ENCODE measurements at regions not wholly inside any gene's neighbourhood (a gene's known extent, or its start where the extent isn't known, plus 50 kb on each side); places are given as distances from the start of the nearest gene placed in this dataset.
A peak's percentile ranks its signal among the peaks of the same experiment; 100 is the strongest.

DNA sequence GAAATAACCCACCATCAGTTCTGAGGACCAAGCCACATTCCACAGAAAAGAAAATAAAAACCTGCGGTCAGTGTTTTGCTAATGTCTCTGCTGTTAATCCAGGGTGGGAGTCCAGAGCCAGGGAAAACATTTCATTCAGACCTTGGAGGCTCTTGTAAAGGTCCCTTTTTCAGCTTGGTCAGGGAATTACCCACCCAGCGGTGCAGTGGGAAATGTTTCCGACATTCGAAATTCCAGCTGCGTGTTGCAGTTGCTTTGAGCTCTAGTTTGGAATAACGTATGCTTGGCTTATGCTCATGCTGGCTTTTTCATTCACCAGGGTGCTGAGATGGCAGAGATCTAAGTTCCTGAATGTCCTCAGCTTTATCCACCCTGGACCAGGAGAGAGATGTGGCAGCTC lies 219.1 kb downstream of the TRIB2 start:
- no peak for DNase-seq (ENCODE audit: low spot score)
- H3K4me3 Mint-ChIP-seq = no peak overlapping the region
- no peak for TF ChIP-seq JUN (CRISPR knock-in tag; IDR thresholded peaks at IDR 0.05)
- TF ChIP-seq ETV6 (CRISPR knock-in tag; IDR thresholded peaks at IDR 0.05) = no peak
- TF ChIP-seq ZNF423 (CRISPR knock-in tag; IDR thresholded peaks at IDR 0.05) = no peak
- TF ChIP-seq, protein P1, sequence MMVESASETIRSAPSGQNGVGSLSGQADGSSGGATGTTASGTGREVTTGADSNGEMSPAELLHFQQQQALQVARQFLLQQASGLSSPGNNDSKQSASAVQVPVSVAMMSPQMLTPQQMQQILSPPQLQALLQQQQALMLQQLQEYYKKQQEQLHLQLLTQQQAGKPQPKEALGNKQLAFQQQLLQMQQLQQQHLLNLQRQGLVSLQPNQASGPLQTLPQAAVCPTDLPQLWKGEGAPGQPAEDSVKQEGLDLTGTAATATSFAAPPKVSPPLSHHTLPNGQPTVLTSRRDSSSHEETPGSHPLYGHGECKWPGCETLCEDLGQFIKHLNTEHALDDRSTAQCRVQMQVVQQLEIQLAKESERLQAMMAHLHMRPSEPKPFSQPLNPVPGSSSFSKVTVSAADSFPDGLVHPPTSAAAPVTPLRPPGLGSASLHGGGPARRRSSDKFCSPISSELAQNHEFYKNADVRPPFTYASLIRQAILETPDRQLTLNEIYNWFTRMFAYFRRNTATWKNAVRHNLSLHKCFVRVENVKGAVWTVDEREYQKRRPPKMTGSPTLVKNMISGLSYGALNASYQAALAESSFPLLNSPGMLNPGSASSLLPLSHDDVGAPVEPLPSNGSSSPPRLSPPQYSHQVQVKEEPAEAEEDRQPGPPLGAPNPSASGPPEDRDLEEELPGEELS (CRISPR knock-in tag; IDR thresholded peaks at IDR 0.05) = no peak
- TF ChIP-seq, protein P2, sequence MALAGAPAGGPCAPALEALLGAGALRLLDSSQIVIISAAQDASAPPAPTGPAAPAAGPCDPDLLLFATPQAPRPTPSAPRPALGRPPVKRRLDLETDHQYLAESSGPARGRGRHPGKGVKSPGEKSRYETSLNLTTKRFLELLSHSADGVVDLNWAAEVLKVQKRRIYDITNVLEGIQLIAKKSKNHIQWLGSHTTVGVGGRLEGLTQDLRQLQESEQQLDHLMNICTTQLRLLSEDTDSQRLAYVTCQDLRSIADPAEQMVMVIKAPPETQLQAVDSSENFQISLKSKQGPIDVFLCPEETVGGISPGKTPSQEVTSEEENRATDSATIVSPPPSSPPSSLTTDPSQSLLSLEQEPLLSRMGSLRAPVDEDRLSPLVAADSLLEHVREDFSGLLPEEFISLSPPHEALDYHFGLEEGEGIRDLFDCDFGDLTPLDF (CRISPR knock-in tag; IDR thresholded peaks at IDR 0.05) = no peak
- TF ChIP-seq ZNF232 (CRISPR knock-in tag; IDR thresholded peaks at IDR 0.05) = no peak
- TF ChIP-seq, protein P3, sequence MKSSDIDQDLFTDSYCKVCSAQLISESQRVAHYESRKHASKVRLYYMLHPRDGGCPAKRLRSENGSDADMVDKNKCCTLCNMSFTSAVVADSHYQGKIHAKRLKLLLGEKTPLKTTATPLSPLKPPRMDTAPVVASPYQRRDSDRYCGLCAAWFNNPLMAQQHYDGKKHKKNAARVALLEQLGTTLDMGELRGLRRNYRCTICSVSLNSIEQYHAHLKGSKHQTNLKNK (CRISPR knock-in tag; IDR thresholded peaks at IDR 0.05) = no peak
- TF ChIP-seq, protein P4, sequence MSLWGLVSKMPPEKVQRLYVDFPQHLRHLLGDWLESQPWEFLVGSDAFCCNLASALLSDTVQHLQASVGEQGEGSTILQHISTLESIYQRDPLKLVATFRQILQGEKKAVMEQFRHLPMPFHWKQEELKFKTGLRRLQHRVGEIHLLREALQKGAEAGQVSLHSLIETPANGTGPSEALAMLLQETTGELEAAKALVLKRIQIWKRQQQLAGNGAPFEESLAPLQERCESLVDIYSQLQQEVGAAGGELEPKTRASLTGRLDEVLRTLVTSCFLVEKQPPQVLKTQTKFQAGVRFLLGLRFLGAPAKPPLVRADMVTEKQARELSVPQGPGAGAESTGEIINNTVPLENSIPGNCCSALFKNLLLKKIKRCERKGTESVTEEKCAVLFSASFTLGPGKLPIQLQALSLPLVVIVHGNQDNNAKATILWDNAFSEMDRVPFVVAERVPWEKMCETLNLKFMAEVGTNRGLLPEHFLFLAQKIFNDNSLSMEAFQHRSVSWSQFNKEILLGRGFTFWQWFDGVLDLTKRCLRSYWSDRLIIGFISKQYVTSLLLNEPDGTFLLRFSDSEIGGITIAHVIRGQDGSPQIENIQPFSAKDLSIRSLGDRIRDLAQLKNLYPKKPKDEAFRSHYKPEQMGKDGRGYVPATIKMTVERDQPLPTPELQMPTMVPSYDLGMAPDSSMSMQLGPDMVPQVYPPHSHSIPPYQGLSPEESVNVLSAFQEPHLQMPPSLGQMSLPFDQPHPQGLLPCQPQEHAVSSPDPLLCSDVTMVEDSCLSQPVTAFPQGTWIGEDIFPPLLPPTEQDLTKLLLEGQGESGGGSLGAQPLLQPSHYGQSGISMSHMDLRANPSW (CRISPR knock-in tag; conservative IDR thresholded peaks at IDR 0.05; ENCODE audit: low read depth) = no peak
- TF ChIP-seq KAT7 (CRISPR knock-in tag; IDR thresholded peaks at IDR 0.05; ENCODE audit: borderline replicate concordance) = no peak
- no peak for TF ChIP-seq ZBTB21 (CRISPR knock-in tag; IDR thresholded peaks at IDR 0.05; ENCODE audit: borderline replicate concordance)
- TF ChIP-seq, protein P5, sequence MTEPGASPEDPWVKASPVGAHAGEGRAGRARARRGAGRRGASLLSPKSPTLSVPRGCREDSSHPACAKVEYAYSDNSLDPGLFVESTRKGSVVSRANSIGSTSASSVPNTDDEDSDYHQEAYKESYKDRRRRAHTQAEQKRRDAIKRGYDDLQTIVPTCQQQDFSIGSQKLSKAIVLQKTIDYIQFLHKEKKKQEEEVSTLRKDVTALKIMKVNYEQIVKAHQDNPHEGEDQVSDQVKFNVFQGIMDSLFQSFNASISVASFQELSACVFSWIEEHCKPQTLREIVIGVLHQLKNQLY (CRISPR knock-in tag; IDR thresholded peaks at IDR 0.05) = no peak
- no peak for TF ChIP-seq CBFB (CRISPR knock-in tag; IDR thresholded peaks at IDR 0.05; ENCODE audit: low read depth)
- ChIA-PET POLR2A (interaction anchor here (0.5 kb wide), 1 partner anchor 175 kb away, joined by 3 read pairs; no protein-coding TSS in a partner anchor), CTCF (interaction anchor here (1.0 kb wide), 1 partner anchor 71 kb away, joined by 5 read pairs; no protein-coding TSS in a partner anchor)
- no peak for ATAC-seq
- no peak overlapping the region for H3K27ac Mint-ChIP-seq
- no peaks in the 10 kb centered on the region for H3K36me3 Mint-ChIP-seq
- no peaks in the 10 kb centered on the region for H3K9me3 Mint-ChIP-seq
- H3K4me1 Mint-ChIP-seq = no peaks in the 10 kb centered on the region
- H3K27me3 Mint-ChIP-seq (ENCODE audit: low read depth) = no peaks in the 10 kb centered on the region

DNA sequence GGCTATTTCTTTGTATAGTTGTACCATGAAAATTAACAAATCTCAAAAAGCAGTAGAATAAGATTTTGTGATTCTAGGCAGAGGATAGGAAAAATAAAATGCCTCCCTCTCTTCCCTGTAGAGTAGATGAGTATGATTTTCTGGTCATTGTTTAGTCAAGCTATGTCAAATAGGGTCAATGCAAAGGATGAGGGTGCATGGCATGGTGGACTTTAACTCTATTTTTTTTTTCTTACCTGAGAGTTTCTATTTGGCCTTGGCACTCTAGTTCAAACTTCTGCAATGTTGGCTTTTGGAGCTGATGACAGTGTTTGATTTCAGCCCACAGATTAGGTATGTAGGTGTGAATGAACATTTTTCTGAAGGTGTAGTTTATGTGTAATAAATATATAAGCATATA lies 224.5 kb downstream of the TRIB2 start:
- POLR2A ChIA-PET = no interaction called here
- CTCF ChIA-PET = no interaction called here
- ATAC-seq = no peak

DNA sequence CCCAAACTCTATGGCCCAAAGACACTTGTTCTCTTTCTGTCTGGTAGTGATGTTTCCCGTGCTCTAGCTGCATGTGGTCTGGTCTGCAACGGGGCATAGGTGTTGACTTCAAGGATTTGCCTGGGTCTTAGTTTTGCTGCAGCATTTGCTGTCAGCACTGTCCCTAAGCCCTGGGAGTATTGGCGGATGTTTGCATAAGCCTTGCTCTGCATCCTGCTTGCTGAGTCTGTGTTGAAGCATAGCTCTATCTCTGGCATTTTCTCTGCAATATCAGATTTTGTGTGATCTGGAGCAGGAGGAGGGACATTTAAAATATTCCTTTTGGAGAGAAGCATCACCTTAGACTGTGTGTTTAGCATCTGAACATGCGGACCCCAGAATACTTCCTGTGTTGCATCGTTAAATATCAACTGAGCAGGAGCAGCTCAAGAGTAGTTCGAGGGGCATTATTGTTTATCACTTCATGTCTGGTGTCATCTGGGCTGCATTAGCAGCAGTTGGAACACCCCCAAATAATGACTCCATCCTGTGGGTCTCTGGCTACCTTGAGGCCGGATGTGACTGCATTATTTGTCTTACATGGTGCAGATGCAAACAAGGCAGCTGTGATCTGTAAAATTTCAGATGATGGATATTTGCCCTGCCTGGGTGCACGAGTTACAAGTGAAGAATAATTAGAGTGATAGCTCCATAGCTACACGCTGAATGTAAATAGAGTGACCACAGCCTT lies 231.7 kb downstream of the TRIB2 start:
- Mint-ChIP-seq H3K36me3 (no peaks in the 10 kb centered on the region), H3K9me3 (no peaks in the 10 kb centered on the region), H3K4me1 (peaks cover 10% of the 10 kb centered on the region), H3K27me3 (ENCODE audit: low read depth) (no peaks in the 10 kb centered on the region), H3K27ac (no peak overlapping the region), H3K4me3 (no peak overlapping the region)
- ATAC-seq (peak; percentile 22; the same call in 1 of the 2 replicates), DNase-seq (ENCODE audit: low spot score) (no peak)
- POLR2A ChIA-PET = no interaction called here
- CTCF ChIA-PET = interaction anchor here (0.9 to 1.8 kb wide), 3 partner anchors 16 to 232 kb away, joined by 3 to 6 read pairs (median 4); partner anchors contain the start of gene TRIB2
- TF ChIP-seq, protein P6, sequence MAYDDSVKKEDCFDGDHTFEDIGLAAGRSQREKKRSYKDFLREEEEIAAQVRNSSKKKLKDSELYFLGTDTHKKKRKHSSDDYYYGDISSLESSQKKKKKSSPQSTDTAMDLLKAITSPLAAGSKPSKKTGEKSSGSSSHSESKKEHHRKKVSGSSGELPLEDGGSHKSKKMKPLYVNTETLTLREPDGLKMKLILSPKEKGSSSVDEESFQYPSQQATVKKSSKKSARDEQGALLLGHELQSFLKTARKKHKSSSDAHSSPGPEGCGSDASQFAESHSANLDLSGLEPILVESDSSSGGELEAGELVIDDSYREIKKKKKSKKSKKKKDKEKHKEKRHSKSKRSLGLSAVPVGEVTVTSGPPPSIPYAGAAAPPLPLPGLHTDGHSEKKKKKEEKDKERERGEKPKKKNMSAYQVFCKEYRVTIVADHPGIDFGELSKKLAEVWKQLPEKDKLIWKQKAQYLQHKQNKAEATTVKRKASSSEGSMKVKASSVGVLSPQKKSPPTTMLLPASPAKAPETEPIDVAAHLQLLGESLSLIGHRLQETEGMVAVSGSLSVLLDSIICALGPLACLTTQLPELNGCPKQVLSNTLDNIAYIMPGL (CRISPR knock-in tag; IDR thresholded peaks at IDR 0.05) = no peak
- TF ChIP-seq CREB1 (CRISPR knock-in tag; IDR thresholded peaks at IDR 0.05) = no peak
- TF ChIP-seq, protein P7, sequence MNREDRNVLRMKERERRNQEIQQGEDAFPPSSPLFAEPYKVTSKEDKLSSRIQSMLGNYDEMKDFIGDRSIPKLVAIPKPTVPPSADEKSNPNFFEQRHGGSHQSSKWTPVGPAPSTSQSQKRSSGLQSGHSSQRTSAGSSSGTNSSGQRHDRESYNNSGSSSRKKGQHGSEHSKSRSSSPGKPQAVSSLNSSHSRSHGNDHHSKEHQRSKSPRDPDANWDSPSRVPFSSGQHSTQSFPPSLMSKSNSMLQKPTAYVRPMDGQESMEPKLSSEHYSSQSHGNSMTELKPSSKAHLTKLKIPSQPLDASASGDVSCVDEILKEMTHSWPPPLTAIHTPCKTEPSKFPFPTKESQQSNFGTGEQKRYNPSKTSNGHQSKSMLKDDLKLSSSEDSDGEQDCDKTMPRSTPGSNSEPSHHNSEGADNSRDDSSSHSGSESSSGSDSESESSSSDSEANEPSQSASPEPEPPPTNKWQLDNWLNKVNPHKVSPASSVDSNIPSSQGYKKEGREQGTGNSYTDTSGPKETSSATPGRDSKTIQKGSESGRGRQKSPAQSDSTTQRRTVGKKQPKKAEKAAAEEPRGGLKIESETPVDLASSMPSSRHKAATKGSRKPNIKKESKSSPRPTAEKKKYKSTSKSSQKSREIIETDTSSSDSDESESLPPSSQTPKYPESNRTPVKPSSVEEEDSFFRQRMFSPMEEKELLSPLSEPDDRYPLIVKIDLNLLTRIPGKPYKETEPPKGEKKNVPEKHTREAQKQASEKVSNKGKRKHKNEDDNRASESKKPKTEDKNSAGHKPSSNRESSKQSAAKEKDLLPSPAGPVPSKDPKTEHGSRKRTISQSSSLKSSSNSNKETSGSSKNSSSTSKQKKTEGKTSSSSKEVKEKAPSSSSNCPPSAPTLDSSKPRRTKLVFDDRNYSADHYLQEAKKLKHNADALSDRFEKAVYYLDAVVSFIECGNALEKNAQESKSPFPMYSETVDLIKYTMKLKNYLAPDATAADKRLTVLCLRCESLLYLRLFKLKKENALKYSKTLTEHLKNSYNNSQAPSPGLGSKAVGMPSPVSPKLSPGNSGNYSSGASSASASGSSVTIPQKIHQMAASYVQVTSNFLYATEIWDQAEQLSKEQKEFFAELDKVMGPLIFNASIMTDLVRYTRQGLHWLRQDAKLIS (CRISPR knock-in tag; IDR thresholded peaks at IDR 0.05; ENCODE audit: borderline replicate concordance) = no peak
- TF ChIP-seq KAT7 (CRISPR knock-in tag; IDR thresholded peaks at IDR 0.05; ENCODE audit: borderline replicate concordance) = no peak
- no peak for TF ChIP-seq JUN (CRISPR knock-in tag; IDR thresholded peaks at IDR 0.05)
- no peak for TF ChIP-seq TCF7 (CRISPR knock-in tag; IDR thresholded peaks at IDR 0.05; ENCODE audit: low read depth)
- TF ChIP-seq ZNF671 (CRISPR knock-in tag; IDR thresholded peaks at IDR 0.05) = no peak
- TF ChIP-seq RELA (CRISPR knock-in tag; IDR thresholded peaks at IDR 0.05; ENCODE audit: borderline replicate concordance) = no peak

More for the DNA sequence above, 224.5 kb downstream of the TRIB2 start:
- Mint-ChIP-seq H3K4me1 (no peaks in the 10 kb centered on the region), H3K4me3 (no peak overlapping the region), H3K9me3 (no peaks in the 10 kb centered on the region), H3K27ac (no peak overlapping the region), H3K36me3 (no peaks in the 10 kb centered on the region), H3K27me3 (ENCODE audit: low read depth) (no peaks in the 10 kb centered on the region)
- DNase-seq (ENCODE audit: low spot score) = no peak
- TF ChIP-seq GABPB1 (CRISPR knock-in tag; IDR thresholded peaks at IDR 0.05) = no peak

All from WTC11 (cell line).